ENCODE measurements at regions not wholly inside any gene's neighbourhood (a gene's known extent, or its start where the extent isn't known, plus 50 kb on each side); places are given as distances from the start of the nearest gene placed in this dataset.
"Not testable (repeated sequence)": the region's sequence is repeated elsewhere in the genome, so short reads cannot be mapped to it uniquely, and the experiment has no call there.

GRCh38 chr6:81148751-81149150 lies 603.7 kb downstream of the TENT5A start:
- Mint-ChIP-seq H3K36me3 (ENCODE audit: low read depth) (no peaks in the 10 kb centered on the region), H3K4me3 (no peak overlapping the region), H3K4me1 (no peaks in the 10 kb centered on the region), H3K9me3 (no peaks in the 10 kb centered on the region), H3K27me3 (no peaks in the 10 kb centered on the region), H3K27ac (no peak overlapping the region)
- no peak for DNase-seq
- intact Hi-C loops (cut with micrococcal nuclease): no loop called here

DNA sequence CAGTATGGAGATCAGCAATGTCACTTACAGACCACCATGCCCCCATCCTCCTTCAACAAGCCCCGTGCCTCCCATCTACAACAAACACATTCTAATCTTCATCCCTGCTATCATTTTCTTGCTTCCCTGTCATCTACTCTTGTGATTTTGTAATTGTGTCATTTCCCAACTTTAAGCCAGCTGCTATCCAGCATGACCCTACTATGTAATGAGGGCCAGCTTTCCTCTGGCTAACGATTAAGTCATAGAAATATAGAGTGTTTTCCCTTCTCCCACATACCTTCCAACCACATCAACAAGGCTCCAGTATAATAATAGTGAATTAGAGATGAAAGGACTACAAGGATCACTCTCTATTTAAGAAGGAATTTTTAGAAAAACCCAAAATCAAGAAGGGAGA lies 607.0 kb downstream of the TENT5A start:
- no peak overlapping the region for H3K27ac Mint-ChIP-seq
- intact Hi-C loops (cut with micrococcal nuclease): no loop called here
- DNase-seq: no peak
- H3K27me3 Mint-ChIP-seq: no peaks in the 10 kb centered on the region
- H3K9me3 Mint-ChIP-seq: no peaks in the 10 kb centered on the region
- H3K36me3 Mint-ChIP-seq (ENCODE audit: low read depth): no peaks in the 10 kb centered on the region
- H3K4me3 Mint-ChIP-seq: no peak overlapping the region
- H3K4me1 Mint-ChIP-seq: no peaks in the 10 kb centered on the region

GRCh38 chr6:81144346-81144745 lies 608.1 kb downstream of the TENT5A start:
- Mint-ChIP-seq H3K4me1 (no peaks in the 10 kb centered on the region), H3K27ac (no peak overlapping the region), H3K36me3 (ENCODE audit: low read depth) (no peaks in the 10 kb centered on the region), H3K9me3 (no peaks in the 10 kb centered on the region), H3K4me3 (no peak overlapping the region), H3K27me3 (no peaks in the 10 kb centered on the region)
- intact Hi-C loops (cut with micrococcal nuclease): no loop called here
- DNase-seq: no peak

DNA sequence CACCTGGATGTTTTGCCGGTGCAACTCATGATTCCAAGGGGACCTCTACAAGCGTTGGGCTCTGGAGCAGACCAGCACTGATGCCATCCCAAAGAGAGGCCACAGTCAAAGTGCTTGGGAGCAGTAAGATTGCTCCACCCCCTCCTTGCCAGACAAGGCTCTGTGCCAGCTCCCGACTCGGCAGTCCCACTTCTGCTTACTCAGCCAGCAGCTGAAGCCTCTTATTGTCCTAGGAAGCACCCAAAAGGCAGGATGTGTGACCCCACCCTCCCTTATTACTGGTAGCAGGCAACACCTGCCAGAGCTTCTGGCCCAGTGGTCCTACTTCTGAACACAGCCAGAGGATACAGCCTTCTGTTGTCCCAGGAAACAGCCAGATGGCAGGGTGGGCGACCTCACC lies 614.2 kb downstream of the TENT5A start:
- intact Hi-C loops (cut with micrococcal nuclease): no loop called here
- Mint-ChIP-seq H3K4me1 (no peaks in the 10 kb centered on the region), H3K27ac (no peak overlapping the region), H3K36me3 (ENCODE audit: low read depth) (no peaks in the 10 kb centered on the region), H3K4me3 (no peak overlapping the region), H3K9me3 (no peaks in the 10 kb centered on the region), H3K27me3 (no peaks in the 10 kb centered on the region)
- DNase-seq: no peak

DNA sequence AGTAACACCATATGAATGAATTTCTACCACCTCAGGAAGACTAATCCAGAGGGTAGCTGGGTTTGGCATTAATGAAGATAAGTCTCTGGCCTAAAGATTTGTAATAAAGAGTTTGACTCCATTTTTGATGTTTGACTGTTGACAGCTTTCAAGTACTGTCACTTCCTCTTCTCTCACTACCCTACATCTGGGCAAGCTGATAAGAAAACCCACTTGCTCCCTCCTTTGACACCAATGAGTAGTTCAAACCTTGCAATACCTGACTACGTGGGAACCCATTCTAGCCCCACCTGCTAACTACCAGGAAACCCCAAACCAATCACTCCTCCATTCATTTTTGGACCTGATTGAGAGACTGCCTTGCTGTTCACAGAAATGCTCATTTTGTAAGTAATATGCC lies 621.5 kb downstream of the TENT5A start:
- Mint-ChIP-seq H3K36me3 (ENCODE audit: low read depth) (no peaks in the 10 kb centered on the region), H3K4me3 (no peak overlapping the region), H3K27me3 (no peaks in the 10 kb centered on the region), H3K4me1 (no peaks in the 10 kb centered on the region), H3K27ac (no peak overlapping the region), H3K9me3 (no peaks in the 10 kb centered on the region)
- no peak for DNase-seq
- intact Hi-C loops (cut with micrococcal nuclease): no loop called here

DNA sequence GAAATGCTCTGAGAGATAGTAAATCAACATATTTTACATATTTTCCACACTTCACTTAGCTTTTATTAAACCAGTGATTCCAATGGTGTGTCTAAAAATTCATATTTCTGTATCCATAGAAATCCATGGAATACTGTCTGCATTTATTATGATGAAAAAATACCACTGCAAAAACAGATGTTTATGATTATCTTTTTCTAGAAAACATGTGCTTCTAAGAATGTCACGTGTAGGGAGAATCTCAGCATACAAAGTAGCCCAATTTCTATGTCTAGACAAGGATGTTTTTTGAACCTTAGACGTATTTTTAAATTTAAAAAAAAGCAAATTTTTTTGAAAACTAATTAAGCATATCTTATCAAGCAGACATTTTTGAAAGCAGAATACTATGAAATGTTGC lies 622.4 kb downstream of the TENT5A start:
- Mint-ChIP-seq H3K27ac (no peak overlapping the region), H3K36me3 (ENCODE audit: low read depth) (no peaks in the 10 kb centered on the region), H3K4me1 (no peaks in the 10 kb centered on the region), H3K4me3 (no peak overlapping the region), H3K9me3 (no peaks in the 10 kb centered on the region), H3K27me3 (no peaks in the 10 kb centered on the region)
- no peak for DNase-seq
- intact Hi-C loops (cut with micrococcal nuclease): no loop called here

DNA sequence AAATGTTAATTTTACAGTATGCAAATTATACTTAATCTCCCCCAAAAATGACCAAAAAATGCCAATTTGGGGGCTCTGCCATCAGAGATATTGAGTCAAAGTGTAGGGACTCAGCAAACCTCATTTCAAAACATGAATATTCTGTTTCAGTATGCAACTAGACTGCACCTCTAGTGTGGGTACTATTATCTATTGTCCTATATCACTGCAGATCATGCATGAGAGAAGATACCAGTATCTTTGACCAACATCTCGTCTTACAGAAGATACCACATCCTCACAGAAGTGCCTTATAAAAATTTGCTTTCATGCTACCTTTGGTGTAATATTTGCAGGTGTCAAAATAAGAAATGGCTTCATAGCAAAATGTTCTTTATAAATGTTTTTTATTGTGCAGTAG lies 623.8 kb downstream of the TENT5A start:
- intact Hi-C loops (cut with micrococcal nuclease): no loop called here
- Mint-ChIP-seq H3K36me3 (ENCODE audit: low read depth) (no peaks in the 10 kb centered on the region), H3K9me3 (no peaks in the 10 kb centered on the region)

GRCh38 chr6:81126150-81126549 lies 626.3 kb downstream of the TENT5A start:
- Mint-ChIP-seq H3K4me1 (no peaks in the 10 kb centered on the region), H3K27ac (no peak overlapping the region), H3K36me3 (ENCODE audit: low read depth) (no peaks in the 10 kb centered on the region)

More for the DNA sequence above, 623.8 kb downstream of the TENT5A start:
- Mint-ChIP-seq H3K27me3 (no peaks in the 10 kb centered on the region), H3K4me3 (no peak overlapping the region), H3K27ac (no peak overlapping the region), H3K4me1 (no peaks in the 10 kb centered on the region)
- DNase-seq: no peak

DNA sequence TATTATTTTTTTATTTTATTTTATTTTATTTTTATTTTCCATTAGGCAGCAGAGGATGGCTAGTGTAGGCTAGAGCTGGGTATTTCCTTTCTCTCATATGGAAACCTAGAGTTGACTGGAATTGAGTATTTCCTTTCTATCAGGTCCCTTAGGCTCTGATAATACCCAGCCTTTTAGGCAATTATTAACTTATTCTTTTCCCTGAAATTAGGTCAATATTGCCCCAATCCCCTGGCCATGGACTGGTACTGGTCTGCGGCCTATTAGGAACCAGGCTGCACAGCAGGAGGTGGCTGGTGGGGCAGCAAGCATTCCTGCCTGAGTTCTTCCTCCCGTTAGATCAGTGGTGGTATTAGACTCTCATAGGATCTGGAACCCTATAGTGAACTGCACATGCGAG lies 632.2 kb downstream of the TENT5A start:
- H3K36me3 Mint-ChIP-seq (ENCODE audit: low read depth): no peaks in the 10 kb centered on the region

More at GRCh38 chr6:81126150-81126549, 626.3 kb downstream of the TENT5A start:
- H3K4me3 Mint-ChIP-seq: no peak overlapping the region
- H3K27me3 Mint-ChIP-seq: no peaks in the 10 kb centered on the region
- no peak for DNase-seq
- no peaks in the 10 kb centered on the region for H3K9me3 Mint-ChIP-seq
- intact Hi-C loops (cut with micrococcal nuclease): no loop called here

GRCh38 chr6:81105998-81106397 lies 646.5 kb downstream of the TENT5A start:
- Mint-ChIP-seq H3K36me3 (ENCODE audit: low read depth) (no peaks in the 10 kb centered on the region), H3K4me3 (no peak overlapping the region), H3K4me1 (no peaks in the 10 kb centered on the region), H3K27ac (no peak overlapping the region), H3K9me3 (peaks cover 4% of the 10 kb centered on the region), H3K27me3 (no peaks in the 10 kb centered on the region)
- intact Hi-C loops (cut with micrococcal nuclease): no loop called here
- DNase-seq: no peak

More for the DNA sequence above, 632.2 kb downstream of the TENT5A start:
- Mint-ChIP-seq H3K9me3 (peaks cover 5% of the 10 kb centered on the region), H3K27ac (no peak overlapping the region), H3K4me1 (no peaks in the 10 kb centered on the region), H3K4me3 (no peak overlapping the region), H3K27me3 (no peaks in the 10 kb centered on the region)
- no peak for DNase-seq
- intact Hi-C loops (cut with micrococcal nuclease): no loop called here

DNA sequence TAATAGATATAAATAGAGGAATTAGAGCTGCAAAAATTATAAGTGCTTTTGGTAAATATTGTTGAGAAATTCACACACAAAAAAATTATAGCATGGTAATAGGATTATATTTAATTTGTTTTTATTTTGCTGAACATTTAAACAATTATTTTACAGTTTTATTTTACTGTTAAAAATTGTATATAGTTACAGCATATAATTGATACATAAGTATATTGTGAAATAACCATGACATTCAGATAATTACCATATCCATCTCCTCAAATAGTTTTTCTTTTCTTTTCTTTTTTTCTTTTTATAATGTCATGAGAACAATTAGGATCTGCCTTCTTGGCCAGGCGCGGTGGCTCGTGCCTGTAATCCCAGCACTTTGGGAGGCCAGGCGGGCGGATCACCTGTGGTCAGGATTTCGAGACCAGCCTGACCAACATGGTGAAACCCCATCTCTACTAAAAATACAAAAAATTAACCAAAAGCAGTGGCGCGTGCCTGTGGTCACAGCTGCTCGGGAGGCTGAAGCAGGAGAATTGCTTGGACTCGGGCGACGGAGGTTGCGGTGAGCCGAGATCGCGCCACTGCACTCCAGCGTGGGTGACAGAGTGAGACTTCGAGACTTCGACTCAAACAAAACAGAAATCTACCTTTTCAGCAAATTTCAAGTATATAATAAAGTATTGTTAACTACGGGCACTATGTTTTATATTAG lies 654.2 kb downstream of the TENT5A start:
- intact Hi-C loops (cut with micrococcal nuclease): no loop called here
- Mint-ChIP-seq H3K9me3 (peaks cover 2% of the 10 kb centered on the region), H3K36me3 (ENCODE audit: low read depth) (no peaks in the 10 kb centered on the region), H3K4me3 (no peak overlapping the region), H3K27me3 (no peaks in the 10 kb centered on the region), H3K27ac (no peak overlapping the region), H3K4me1 (no peaks in the 10 kb centered on the region)
- no peak for DNase-seq

GRCh38 chr6:81096464-81096863 lies 656.0 kb downstream of the TENT5A start:
- H3K27me3 Mint-ChIP-seq; H3K36me3 Mint-ChIP-seq (ENCODE audit: low read depth); DNase-seq; H3K9me3 Mint-ChIP-seq; H3K27ac Mint-ChIP-seq; H3K4me3 Mint-ChIP-seq; intact Hi-C loops (cut with micrococcal nuclease); H3K4me1 Mint-ChIP-seq: not testable (repeated sequence)

- Mint-ChIP-seq H3K36me3 (ENCODE audit: low read depth) (no peaks in the 10 kb centered on the region), H3K9me3 (no peaks in the 10 kb centered on the region), H3K27me3 (no peaks in the 10 kb centered on the region), H3K27ac (no peak overlapping the region), H3K4me3 (no peak overlapping the region), H3K4me1 (no peaks in the 10 kb centered on the region)
- intact Hi-C loops (cut with micrococcal nuclease): no loop called here
- DNase-seq: no peak
Observed at GRCh38 chr6:81093051-81093450, 659.4 kb downstream of the TENT5A start.

- Mint-ChIP-seq H3K27me3 (no peaks in the 10 kb centered on the region), H3K27ac (no peak overlapping the region)
- intact Hi-C loops (cut with micrococcal nuclease): no loop called here
Observed at GRCh38 chr6:81088145-81088544, 664.3 kb downstream of the TENT5A start.

GRCh38 chr6:81086991-81087390 lies 665.5 kb downstream of the TENT5A start:
- Mint-ChIP-seq H3K9me3 (no peaks in the 10 kb centered on the region), H3K27me3 (no peaks in the 10 kb centered on the region), H3K4me3 (no peak overlapping the region), H3K27ac (no peak overlapping the region), H3K36me3 (ENCODE audit: low read depth) (no peaks in the 10 kb centered on the region), H3K4me1 (no peaks in the 10 kb centered on the region)
- intact Hi-C loops (cut with micrococcal nuclease): no loop called here
- no peak for DNase-seq

More at GRCh38 chr6:81088145-81088544, 664.3 kb downstream of the TENT5A start:
- no peak for DNase-seq
- H3K9me3 Mint-ChIP-seq: no peaks in the 10 kb centered on the region
- no peak overlapping the region for H3K4me3 Mint-ChIP-seq
- no peaks in the 10 kb centered on the region for H3K4me1 Mint-ChIP-seq
- H3K36me3 Mint-ChIP-seq (ENCODE audit: low read depth): no peaks in the 10 kb centered on the region

All from activated CD4-positive, alpha-beta T cell treated with anti-CD3 and anti-CD28 coated beads, Interleukin-2, amount 10 ng/mL, durations not matched to agents 24 days and 14 days (primary cell).